ENCODE measurements at regions not wholly inside any gene's neighbourhood (a gene's known extent, or its start where the extent isn't known, plus 50 kb on each side); places are given as distances from the start of the nearest gene placed in this dataset.

DNA sequence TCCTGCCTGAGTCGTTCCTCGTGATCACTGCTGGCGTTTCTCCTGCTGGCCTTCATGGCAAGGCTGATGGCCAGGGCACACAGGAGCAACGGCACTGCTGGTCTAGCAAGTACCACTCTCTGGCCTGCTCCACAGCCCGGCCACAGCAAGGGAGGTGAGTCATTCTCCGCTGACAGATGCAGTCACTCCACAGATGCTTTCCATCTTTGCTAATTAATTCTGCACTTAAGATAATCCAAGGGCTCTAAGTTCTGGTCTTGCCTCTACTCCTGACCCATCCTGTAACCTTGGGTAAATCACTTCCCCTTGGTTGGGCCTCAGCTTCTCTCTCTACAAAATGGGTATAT, 244.4 kb downstream of the RPS24 start:
- no peaks in the 10 kb centered on the region for H3K36me3 ChIP-seq
- intact Hi-C loops (cut with DNase I), result no loop called here
- WGBS, 3 donors, result 47 to 70% (median 69%) methylated on average over 6 of the region's 6 CpGs
- H3K27ac ChIP-seq, result no peak overlapping the region
- TF ChIP-seq, protein P1, sequence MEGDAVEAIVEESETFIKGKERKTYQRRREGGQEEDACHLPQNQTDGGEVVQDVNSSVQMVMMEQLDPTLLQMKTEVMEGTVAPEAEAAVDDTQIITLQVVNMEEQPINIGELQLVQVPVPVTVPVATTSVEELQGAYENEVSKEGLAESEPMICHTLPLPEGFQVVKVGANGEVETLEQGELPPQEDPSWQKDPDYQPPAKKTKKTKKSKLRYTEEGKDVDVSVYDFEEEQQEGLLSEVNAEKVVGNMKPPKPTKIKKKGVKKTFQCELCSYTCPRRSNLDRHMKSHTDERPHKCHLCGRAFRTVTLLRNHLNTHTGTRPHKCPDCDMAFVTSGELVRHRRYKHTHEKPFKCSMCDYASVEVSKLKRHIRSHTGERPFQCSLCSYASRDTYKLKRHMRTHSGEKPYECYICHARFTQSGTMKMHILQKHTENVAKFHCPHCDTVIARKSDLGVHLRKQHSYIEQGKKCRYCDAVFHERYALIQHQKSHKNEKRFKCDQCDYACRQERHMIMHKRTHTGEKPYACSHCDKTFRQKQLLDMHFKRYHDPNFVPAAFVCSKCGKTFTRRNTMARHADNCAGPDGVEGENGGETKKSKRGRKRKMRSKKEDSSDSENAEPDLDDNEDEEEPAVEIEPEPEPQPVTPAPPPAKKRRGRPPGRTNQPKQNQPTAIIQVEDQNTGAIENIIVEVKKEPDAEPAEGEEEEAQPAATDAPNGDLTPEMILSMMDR (IDR thresholded peaks at IDR 0.05), result no peak
- no peak for TF ChIP-seq POLR2A (IDR thresholded peaks at IDR 0.05)
- no peak for TF ChIP-seq EP300 (IDR thresholded peaks at IDR 0.05)
- no peaks in the 10 kb centered on the region for H3K9me3 ChIP-seq
- DNase-seq, result no peak
- H3K27me3 ChIP-seq, result no peaks in the 10 kb centered on the region
- no peaks in the 10 kb centered on the region for H3K4me1 ChIP-seq (ENCODE audit: insufficient read depth)
- no peak overlapping the region for H3K4me3 ChIP-seq

- intact Hi-C loops (cut with DNase I), result loop anchor here in 1 of 4 donors (10.0 kb wide), 1 partner anchor 215 kb away; no protein-coding TSS in a partner anchor
- Histone ChIP-seq H3K4me1 (ENCODE audit: insufficient read depth) (no peaks in the 10 kb centered on the region), H3K27me3 (no peaks in the 10 kb centered on the region), H3K4me3 (no peak overlapping the region), H3K27ac (no peak overlapping the region), H3K36me3 (no peaks in the 10 kb centered on the region), H3K9me3 (no peaks in the 10 kb centered on the region)
- no peak for DNase-seq
- no peak for TF ChIP-seq POLR2A (IDR thresholded peaks at IDR 0.05)
- TF ChIP-seq, protein P1 (IDR thresholded peaks at IDR 0.05), result no peak
- TF ChIP-seq EP300 (IDR thresholded peaks at IDR 0.05), result no peak
- WGBS, 3 donors, result 74 to 87% (median 79%) methylated on average over 7 of the region's 7 CpGs
Observed at GRCh38 chr10:78279756-78280155, 246.1 kb downstream of the RPS24 start.

- Histone ChIP-seq H3K4me1 (ENCODE audit: insufficient read depth) (no peaks in the 10 kb centered on the region), H3K9me3 (no peaks in the 10 kb centered on the region), H3K4me3 (no peak overlapping the region), H3K27ac (no peak overlapping the region), H3K36me3 (no peaks in the 10 kb centered on the region), H3K27me3 (no peaks in the 10 kb centered on the region)
- no peak for DNase-seq
- no peak for TF ChIP-seq POLR2A (IDR thresholded peaks at IDR 0.05)
- TF ChIP-seq, protein P1 (IDR thresholded peaks at IDR 0.05), result no peak
- TF ChIP-seq EP300 (IDR thresholded peaks at IDR 0.05), result no peak
- intact Hi-C loops (cut with DNase I), result loop anchor here in 1 of 4 donors (10.0 kb wide), 1 partner anchor 216 kb away; no protein-coding TSS in a partner anchor
- WGBS, 3 donors, result 82 to 92% (median 90%) methylated on average over 6 of the region's 6 CpGs
Observed at GRCh38 chr10:78280604-78281003, 246.9 kb downstream of the RPS24 start.

DNA sequence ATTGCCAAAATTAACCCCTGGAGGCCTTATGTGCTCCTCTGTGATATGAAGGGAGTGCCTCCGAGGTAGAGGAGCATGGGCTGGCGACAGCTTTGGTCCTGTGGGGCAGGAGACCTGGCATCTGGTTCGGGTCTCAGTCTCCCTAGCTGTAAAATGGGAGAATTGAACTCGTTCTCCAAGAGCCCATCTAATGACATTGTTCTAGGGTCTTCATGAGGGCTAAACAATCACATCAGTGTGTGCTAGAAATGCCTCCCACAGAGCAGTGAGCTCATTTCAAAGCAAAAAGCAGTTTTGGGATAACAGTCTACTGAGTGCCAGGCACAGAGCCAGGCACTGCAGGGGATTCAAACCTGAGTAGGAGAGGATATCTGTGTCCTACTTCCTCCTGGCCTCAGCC, 248.0 kb downstream of the RPS24 start:
- Histone ChIP-seq H3K9me3 (no peaks in the 10 kb centered on the region), H3K27me3 (no peaks in the 10 kb centered on the region), H3K4me3 (no peak overlapping the region), H3K27ac (no peak overlapping the region), H3K4me1 (ENCODE audit: insufficient read depth) (no peaks in the 10 kb centered on the region), H3K36me3 (no peaks in the 10 kb centered on the region)
- WGBS, 3 donors, result 92 to 94% (median 93%) methylated on average over 4 of the region's 4 CpGs
- intact Hi-C loops (cut with DNase I), result loop anchor here in 1 of 4 donors (10.0 kb wide), 1 partner anchor 217 kb away; no protein-coding TSS in a partner anchor
- TF ChIP-seq EP300 (IDR thresholded peaks at IDR 0.05) (no peak), POLR2A (IDR thresholded peaks at IDR 0.05) (no peak)
- TF ChIP-seq, protein P1 (IDR thresholded peaks at IDR 0.05), result no peak
- DNase-seq, result no peak
